ENCODE measurements at regions not wholly inside any gene's neighbourhood (a gene's known extent, or its start where the extent isn't known, plus 50 kb on each side); places are given as distances from the start of the nearest gene placed in this dataset.
A peak's percentile ranks its signal among the peaks of the same experiment; 100 is the strongest.

- no peak for TF ChIP-seq CSRNP3 (CRISPR knock-in tag; IDR thresholded peaks at IDR 0.05)
These were observed 135.3 kb upstream of the WWC1 start (continued) for GRCh38 chr5:168156170-168156569.

- ATAC-seq = no peak
- TF ChIP-seq TSHZ2 (CRISPR knock-in tag; IDR thresholded peaks at IDR 0.05) (no peak), ZNF70 (CRISPR knock-in tag; IDR thresholded peaks at IDR 0.05) (no peak)
These were observed 134.3 kb upstream of the WWC1 start for GRCh38 chr5:168157141-168157540.

- ATAC-seq = no peak
These were observed 132.0 kb upstream of the WWC1 start for GRCh38 chr5:168159425-168159824.

GRCh38 chr5:168162464-168162863 lies 129.0 kb upstream of the WWC1 start:
- no peak for TF ChIP-seq CSDC2 (CRISPR knock-in tag; IDR thresholded peaks at IDR 0.05)
- peak; percentile 56; the same call in 1 of the 2 replicates for TF ChIP-seq TCF4 (CRISPR knock-in tag; IDR thresholded peaks at IDR 0.05; ENCODE audit: borderline replicate concordance)
- TF ChIP-seq BACH2 (CRISPR knock-in tag; IDR thresholded peaks at IDR 0.05; ENCODE audit: borderline replicate concordance) = no peak
- TF ChIP-seq ZNF70 (CRISPR knock-in tag; IDR thresholded peaks at IDR 0.05) = 0 out of 2 replicates have a peak, but pooled peaks have one; percentile 4
- no peak for TF ChIP-seq ZNF565 (CRISPR knock-in tag; conservative IDR thresholded peaks at IDR 0.05; ENCODE audit: low read depth)
- TF ChIP-seq CSRNP3 (CRISPR knock-in tag; IDR thresholded peaks at IDR 0.05) = no peak
- TF ChIP-seq CREB5 (CRISPR knock-in tag; IDR thresholded peaks at IDR 0.05; ENCODE audit: low read depth) = no peak
- no peak for TF ChIP-seq POU6F1 (CRISPR knock-in tag; IDR thresholded peaks at IDR 0.05; ENCODE audit: borderline replicate concordance, low read depth)
- no peak for TF ChIP-seq ZC3H10 (CRISPR knock-in tag; IDR thresholded peaks at IDR 0.05)
- TF ChIP-seq TSHZ2 (CRISPR knock-in tag; IDR thresholded peaks at IDR 0.05) = peak; percentile 66; the same call in 1 of the 2 replicates
- no peak for TF ChIP-seq PPARA (CRISPR knock-in tag; IDR thresholded peaks at IDR 0.05; ENCODE audit: borderline replicate concordance)
- ATAC-seq = peak; percentile 41; the same call in 1 of the 3 replicates

More at GRCh38 chr5:168159425-168159824, 132.0 kb upstream of the WWC1 start:
- no peak for TF ChIP-seq ZFP3 (CRISPR knock-in tag; IDR thresholded peaks at IDR 0.05)
- TF ChIP-seq ARNTL (CRISPR knock-in tag; IDR thresholded peaks at IDR 0.05; ENCODE audit: borderline replicate concordance, low read depth) = no peak
- no peak for TF ChIP-seq PPARA (CRISPR knock-in tag; IDR thresholded peaks at IDR 0.05; ENCODE audit: borderline replicate concordance)
- TF ChIP-seq RARB (CRISPR knock-in tag; IDR thresholded peaks at IDR 0.05) = no peak
- no peak for TF ChIP-seq PATZ1 (CRISPR knock-in tag; IDR thresholded peaks at IDR 0.05; ENCODE audit: borderline replicate concordance)
- TF ChIP-seq OSR1 (CRISPR knock-in tag; IDR thresholded peaks at IDR 0.05) = no peak
- no peak for TF ChIP-seq CREB5 (CRISPR knock-in tag; IDR thresholded peaks at IDR 0.05; ENCODE audit: low read depth)
- no peak for TF ChIP-seq ZNF8 (CRISPR knock-in tag; IDR thresholded peaks at IDR 0.05)

Data from SK-N-SH treated with all-trans-retinoic acid at 6 μM for 48 hours (cell line).